Smooth muscle cell of the brain vasculature (primary cell): ENCODE measurements at regions not wholly inside any gene's neighbourhood (a gene's known extent, or its start where the extent isn't known, plus 50 kb on each side); places are given as distances from the start of the nearest gene placed in this dataset.
"Not testable (repeated sequence)": the region's sequence is repeated elsewhere in the genome, so short reads cannot be mapped to it uniquely, and the experiment has no call there.

Source experiments
- DNase-seq: peaks from one replicate; pipeline ENCODE4 v3.0.0-alpha.2; 2012; ENCODE audit warnings: low read depth, low spot score

DNA sequence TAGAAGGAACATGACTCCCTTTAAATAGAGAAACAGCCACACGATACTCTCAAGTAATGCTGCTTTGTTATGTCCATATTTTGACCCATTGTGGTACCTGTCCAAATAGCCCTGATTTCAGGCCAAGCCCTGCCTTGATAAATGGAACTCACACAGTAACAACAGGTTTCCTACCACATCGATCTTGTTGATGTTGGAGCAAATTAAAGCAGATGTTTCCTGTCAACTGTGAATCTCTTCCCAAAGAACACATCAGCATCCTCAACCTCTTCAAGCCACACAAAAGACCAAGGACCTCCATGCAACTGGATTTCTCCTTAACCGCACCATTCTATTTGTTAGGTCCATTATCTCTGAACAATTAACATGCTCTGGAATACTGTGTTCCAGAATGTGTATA is 109.5 kb downstream of the FOXD4L6 start:
- DNase-seq, result not testable (repeated sequence)

- DNase-seq, result not testable (repeated sequence)
Measured at GRCh38 chr9:41016699-41017098, 111.8 kb downstream of the FOXD4L6 start.

- DNase-seq, result not testable (repeated sequence)
Measured at GRCh38 chr9:40999952-41000700, 128.4 kb downstream of the FOXD4L6 start.

DNA sequence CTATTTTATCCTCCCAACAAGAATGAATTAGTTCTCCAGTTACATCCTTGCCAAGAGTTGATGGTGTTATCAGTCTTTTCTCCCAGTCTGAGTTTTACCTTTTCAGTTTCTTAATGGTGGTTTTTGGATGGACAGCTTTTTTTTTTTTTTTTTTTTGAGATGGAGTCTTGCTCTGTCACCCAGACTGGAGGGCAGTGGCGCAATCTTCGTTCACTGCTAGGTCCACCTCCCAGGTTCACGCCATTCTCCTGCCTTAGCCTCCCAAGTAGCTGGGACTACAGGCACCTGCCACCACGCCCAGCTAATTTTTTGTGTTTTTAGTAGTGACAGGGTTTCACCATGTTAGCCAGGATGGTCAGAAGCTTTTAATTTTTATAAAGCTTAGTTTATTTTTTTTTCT is 133.0 kb downstream of the FOXD4L6 start:
- not testable (repeated sequence) for DNase-seq

DNA sequence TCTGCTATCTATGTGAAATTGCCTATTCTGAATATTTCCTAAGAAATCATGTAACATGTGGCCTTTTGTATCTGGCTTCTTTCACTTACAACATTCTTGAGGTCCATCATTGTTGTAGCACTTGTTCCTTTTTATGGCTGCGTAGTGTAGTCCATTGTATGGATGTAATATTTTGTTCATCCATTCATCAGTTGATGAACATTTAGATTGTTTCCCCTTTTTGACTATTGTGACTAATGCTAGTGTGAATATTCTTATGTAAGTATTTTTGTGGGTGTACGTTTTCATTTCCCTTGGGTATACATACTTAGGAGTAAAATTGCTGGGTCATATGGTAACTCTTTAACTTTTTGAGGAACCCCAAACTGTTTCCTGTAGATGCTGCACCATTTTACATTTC is 134.6 kb downstream of the FOXD4L6 start:
- DNase-seq, result not testable (repeated sequence)

DNA sequence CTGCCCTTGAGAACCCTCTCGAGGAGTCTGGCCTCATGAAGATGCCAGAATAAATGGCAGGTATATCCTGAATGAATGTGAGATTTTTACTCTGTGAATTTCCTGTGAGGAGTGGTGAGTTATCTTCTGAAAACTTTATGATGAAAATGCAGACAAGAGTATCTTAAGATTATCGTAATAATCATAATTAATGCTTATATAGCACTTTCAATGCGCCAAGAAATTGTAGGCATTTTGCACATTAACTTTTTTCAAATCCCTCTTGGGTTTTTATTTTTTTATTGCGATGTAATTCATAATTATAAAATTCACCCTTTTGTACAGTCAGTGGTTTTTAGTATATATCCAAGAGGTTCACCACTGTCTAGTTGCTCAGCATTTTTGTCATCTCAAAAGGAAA is 135.1 kb downstream of the FOXD4L6 start:
- DNase-seq, result not testable (repeated sequence)

- peak; percentile 17 for DNase-seq
Measured at GRCh38 chr9:40992472-40992821, 136.0 kb downstream of the FOXD4L6 start.

DNA sequence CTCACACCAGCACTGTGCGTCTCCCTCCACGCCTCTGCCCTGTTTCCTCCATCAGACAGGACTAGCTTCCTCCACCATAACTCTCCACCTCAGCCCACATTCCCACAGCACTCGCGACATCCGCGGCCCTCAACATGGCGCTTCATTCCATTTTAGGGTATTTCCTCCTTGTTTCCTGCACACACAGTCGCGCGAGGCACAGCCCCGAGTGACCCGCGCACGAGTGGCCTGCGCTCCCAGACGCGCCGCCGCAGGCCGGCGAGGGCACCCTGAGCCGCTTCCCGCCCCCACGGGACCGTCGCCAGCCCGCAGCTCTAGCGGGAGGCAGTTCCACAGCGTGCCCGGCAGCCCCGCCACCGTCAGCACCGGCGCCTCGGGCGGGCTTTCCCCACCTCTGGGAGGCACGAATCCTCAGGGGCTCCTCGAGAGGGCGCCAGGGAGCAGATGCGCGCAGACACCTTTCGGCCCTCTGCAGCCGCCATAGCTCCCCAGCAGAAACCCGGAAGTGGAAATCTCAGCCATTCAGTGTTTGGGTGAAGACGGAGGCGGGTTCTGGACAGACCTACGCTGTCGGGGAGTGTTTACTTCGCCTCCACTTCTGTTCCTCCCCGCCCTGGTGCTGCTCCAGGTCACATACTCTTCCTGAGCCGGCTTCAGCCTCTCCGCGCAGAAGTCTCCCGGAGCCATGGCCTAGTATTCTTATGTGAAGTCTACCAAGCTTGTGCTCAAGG is 136.6 kb downstream of the FOXD4L6 start:
- DNase-seq, result peak; percentile 95

DNA sequence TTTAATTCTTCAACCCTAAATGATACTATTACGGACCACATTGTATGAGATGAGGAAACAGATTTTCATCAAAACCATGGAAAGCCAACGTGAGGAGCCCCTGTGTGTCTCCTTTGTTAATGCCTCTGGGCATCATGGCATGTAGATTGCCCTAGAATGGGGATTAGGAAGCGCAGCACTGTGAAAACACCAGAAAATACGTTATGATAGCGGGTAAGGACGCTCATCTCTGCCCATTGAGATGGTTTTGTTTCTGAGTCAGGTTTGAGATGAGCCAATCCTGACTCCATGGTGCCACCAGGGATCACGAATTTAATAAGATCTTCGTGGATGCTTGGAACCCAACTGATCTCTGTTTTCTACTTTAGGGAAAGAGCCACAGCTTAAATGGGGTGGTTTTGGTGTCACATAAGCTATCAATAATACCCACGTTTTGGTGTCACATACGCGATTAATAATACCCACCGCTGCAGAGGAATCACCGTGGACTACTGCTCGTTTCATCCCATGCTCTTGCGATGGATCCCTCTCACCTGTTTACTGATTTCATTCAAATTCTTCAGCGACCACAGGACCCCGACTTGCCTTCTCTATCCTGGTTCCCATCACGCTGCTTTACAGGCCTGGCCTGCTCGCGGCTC is 137.3 kb downstream of the FOXD4L6 start:
- not testable (repeated sequence) for DNase-seq

GRCh38 chr9:40986332-40986731 is 142.1 kb downstream of the FOXD4L6 start:
- not testable (repeated sequence) for DNase-seq

- not testable (repeated sequence) for DNase-seq
Measured at GRCh38 chr9:40975351-40975750, 153.1 kb downstream of the FOXD4L6 start.

- not testable (repeated sequence) for DNase-seq
Measured at GRCh38 chr9:40974912-40975311, 153.6 kb downstream of the FOXD4L6 start.

GRCh38 chr9:40971773-40972172 is 156.7 kb downstream of the FOXD4L6 start:
- not testable (repeated sequence) for DNase-seq

- not testable (repeated sequence) for DNase-seq
Measured at GRCh38 chr9:40970340-40970739, 158.1 kb downstream of the FOXD4L6 start.

- DNase-seq, result not testable (repeated sequence)
Measured at GRCh38 chr9:40962461-40962860, 166.0 kb downstream of the FOXD4L6 start.

- peak; percentile 20 for DNase-seq
Measured at GRCh38 chr9:40951876-40952494, 176.5 kb downstream of the FOXD4L6 start.

DNA sequence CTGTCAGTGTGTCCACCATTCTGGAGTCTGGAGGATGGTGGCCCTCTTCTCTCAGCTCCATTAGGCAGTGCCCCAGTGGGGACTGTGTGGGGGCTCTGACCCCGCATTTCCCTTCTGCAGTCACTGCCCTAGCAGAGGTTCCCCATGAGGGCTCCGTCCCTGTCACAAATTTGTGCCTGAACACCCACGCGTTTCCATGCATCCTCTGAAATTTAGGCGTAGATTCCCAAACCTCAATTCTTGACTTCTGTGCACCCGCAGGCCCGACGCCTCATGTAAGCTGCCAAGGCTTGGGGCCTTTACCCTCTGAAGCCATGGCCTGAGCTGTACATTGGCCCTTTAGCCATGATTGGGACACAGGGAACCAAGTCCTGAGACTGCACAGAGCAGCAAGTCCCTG is 182.3 kb downstream of the FOXD4L6 start:
- not testable (repeated sequence) for DNase-seq

GRCh38 chr9:40942730-40943129 is 185.8 kb downstream of the FOXD4L6 start:
- not testable (repeated sequence) for DNase-seq

GRCh38 chr9:40939888-40940209 is 188.6 kb downstream of the FOXD4L6 start:
- not testable (repeated sequence) for DNase-seq

DNA sequence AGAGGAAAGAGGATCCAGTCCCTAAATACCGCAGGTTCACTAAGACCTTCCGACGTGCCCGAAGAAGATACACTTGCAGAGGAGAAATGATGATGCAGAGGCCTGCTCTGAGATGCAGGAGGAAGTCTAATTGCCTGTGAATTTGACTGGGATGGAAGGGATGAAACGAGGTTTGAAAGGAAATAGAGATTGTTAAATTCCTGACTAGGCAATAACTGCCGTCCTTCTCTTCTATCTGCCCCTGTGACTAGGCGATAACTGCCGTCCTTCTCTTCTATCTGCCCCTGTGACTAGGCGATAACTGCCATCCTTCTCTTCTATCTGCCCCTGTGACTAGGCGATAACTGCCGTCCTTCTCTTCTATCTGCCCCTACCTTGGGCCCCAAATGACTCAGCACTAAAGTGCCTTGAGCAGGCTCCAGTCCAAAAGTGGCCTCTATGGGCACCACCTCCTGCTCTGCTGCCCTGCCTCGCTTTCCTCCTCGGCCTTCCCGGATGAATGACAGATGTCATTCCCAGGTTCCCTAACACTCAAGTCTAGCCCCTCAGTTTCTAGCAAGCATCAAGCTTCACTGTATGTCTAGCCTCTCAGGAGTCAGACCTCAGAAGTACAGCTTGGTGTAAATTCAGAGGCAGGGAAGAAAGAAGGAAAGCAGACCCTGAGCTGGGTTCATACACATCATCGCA is 189.1 kb downstream of the FOXD4L6 start:
- DNase-seq, result not testable (repeated sequence)

DNA sequence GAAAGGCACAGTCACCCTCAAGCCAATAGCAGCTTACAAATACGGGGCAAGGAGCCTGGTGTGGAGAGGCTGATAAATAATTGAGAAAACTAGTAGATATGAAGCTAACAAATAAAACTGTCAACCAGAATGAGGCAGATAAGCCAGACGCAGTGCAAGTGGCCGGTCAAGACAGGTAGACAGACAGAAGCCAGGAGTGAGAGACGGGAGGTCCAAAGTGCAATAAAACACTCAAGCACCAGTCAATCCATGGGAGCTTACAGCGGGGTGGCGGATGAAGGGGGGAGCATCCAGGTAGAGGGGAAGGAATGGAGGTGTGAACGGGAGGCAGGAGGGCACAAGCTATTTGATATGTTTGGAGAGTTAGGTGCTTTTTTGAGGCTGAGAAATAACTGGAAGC is 193.1 kb downstream of the FOXD4L6 start:
- no peak for DNase-seq

DNA sequence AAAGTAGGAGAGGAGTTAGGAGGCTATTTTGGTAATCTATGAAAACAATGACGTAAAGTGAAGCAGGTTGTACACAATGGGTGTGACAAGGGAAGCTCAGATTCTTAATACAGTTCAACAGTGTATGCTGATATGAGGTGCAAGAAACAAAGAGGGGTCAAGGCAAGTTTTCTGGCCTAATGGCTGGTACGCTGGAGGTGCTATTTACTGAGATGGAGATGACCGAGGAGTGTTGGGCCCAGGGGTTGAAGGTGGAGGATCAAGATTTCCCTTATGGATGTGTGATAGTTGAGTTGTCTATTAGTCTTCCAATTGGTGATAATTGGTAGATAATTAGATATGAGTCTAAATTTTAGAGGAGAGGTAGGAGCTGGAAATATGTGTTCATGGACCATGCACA is 194.0 kb downstream of the FOXD4L6 start:
- DNase-seq, result not testable (repeated sequence)
